H4 (cell line): ENCODE measurements at regions not wholly inside any gene's neighbourhood (a gene's known extent, or its start where the extent isn't known, plus 50 kb on each side); places are given as distances from the start of the nearest gene placed in this dataset.
A peak's percentile ranks its signal among the peaks of the same experiment; 100 is the strongest.
"Not testable (repeated sequence)": the region's sequence is repeated elsewhere in the genome, so short reads cannot be mapped to it uniquely, and the experiment has no call there.

Experiments used
- DNase-seq: peaks from one replicate; pipeline ENCODE4 v3.0.0-alpha.2; 2015; ENCODE audit warnings: low spot score

DNA sequence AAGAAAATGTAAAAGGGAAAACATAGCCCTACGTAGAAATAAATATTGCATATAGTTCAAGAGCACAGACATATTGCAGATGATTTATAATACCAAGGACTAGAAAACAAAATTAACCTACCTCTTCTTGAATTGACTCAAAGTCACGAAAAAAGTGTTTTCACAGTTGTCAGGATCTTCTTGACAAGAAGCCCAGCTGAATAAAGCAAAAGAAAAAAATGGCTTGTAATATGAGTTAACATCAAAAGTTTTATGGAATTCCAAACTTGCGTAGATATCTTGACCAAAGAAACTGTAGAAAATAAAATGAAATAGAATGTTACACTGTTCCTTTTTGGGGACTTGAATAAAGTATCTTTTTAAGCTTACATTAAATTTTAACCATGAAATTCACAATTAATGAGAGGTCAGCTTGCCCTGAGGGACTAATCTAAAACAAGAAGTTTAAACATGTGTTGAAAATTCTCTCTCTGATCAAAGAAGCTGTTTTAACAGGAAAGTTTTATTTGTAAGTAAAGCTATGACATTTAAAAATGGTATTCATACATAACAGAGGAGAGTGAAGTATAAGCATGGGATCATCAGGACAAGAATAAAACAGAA lies 133.1 kb upstream of the SEMA3C start:
- DNase-seq, result no peak

DNA sequence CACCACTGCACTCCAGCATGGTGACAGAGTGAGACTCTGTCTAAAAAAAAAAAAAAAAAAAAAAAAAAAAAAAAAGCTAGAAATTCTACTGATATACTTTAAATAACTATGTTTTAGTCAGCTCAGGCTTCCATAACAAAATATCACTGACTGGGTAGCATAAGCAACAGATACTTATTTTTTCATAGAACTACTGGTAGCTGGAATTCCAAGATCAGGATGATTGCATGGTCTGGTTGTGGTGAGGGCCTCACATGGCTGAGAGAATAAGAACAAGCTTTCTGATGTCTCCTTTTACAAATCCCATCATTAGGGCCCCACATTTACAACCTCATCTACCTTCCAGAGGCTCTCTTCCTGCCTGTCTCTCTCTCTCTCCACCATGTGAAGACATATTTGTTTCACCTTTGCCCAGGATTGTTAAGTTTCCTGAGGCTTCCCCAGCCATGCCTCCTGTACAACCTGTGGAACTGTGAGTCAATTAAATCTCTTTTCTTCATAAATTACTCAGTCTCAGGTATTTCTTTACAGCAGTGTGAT lies 126.7 kb upstream of the SEMA3C start:
- DNase-seq, result no peak

DNA sequence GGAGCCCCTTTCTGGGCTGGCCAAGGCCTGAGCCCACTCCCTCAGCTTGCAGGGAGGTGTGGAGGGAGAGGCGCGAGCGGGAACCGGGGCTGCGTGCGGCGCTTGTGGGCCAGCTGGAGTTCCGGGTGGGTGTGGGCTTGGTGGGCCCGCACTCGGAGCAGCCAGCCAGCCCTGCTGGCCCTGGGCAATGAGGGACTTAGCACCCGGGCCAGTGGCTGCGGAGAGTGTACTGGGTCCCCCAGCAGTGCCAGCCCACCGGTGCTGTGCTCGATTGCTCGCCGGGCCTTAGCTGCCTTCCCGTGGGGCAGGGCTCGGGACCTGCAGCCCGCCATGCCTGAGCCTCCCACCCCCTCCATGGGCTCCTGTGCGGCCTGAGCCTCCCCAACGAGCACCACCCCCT lies 123.8 kb upstream of the SEMA3C start:
- DNase-seq, result not testable (repeated sequence)

DNA sequence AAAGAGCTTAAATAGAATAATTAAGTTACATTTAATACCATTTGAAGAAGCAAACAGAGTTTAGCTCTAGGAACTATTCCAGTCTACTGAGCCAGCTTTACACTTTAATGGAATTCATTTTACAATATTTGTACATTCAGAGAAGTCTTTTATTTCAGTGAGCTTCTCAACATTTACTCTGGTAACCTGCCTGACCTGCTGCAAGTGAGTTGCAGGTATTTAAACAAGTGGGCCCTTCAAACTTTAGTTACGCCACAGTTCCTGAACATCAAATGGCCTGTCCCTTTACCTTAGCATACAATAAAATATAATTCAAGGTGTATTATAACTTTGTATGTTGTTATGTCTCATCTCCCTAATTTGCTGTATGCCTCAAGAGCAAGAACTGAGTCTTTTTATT lies 121.6 kb upstream of the SEMA3C start:
- DNase-seq, result no peak

DNA sequence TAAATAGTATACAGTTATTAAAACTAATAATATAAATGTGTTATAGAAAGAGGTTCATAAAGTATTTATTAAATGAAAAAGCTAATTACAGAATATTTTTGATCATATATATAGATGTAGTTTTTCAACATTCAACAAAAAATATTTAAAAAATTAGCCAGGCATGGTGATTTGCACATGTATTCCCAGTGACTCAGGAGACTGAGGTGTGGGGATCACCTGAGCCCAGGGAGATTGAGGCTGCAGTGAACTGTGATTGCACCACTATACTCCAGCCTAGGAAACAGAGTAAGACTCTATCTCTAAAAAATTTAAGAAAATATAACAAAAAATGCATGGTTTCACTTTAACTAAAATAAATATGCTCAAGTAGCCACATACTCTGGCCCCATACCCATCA lies 118.0 kb upstream of the SEMA3C start:
- no peak for DNase-seq

DNA sequence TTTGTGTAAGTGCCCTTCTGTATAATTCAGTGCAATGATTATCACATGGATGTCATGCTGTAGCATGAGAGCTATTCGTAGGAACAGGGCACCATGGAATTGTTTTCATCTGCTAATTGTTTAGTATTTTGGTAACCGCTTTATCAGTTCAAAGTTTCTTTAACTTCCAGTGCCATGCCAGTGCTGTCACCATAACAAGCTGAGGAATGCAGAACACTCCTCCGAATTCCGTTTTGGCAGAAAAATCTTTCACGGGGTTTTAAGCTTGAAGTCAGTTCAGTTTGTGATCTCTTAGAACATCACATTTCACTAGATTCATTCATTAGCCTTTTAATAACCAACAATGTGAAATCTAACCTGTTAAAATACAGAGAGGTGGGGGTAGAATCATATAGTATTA lies 117.2 kb upstream of the SEMA3C start:
- no peak for DNase-seq

DNA sequence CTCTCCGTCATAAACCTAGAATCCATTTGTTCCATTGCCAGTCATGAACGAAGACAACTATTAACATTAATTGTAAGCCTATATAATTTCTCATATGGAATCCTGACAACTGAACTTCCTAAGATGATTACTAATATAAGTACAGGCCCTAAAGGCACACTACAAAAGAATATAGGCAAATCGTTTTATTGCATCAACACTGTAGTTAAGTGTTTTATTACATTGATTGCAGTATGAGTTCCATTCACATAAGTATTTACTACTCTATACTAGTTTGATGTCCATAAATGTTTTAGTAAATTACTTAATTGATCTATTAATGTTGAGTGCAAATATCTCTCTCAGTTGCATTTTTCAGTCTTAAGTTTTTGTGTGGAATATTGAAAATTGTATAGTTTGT lies 113.1 kb upstream of the SEMA3C start:
- DNase-seq, result no peak

DNA sequence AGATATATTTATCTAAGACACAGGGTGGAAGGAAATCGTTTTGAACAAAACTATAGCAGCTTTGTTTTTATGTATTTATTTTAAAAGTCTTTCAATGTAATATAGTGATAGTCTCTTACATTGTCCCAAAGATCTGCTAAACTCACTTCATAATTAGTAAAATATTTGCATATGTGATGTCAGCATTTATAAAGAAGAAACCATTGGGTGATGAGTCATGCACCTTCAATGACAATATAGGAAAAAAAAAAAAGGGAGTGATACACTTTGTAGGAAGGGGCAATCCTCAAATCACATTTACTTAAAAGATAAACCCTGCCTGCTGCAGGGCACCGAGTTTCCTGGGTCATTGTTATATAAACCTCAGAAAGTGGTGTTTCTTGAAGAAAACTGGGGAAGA lies 112.4 kb upstream of the SEMA3C start:
- DNase-seq, result no peak

DNA sequence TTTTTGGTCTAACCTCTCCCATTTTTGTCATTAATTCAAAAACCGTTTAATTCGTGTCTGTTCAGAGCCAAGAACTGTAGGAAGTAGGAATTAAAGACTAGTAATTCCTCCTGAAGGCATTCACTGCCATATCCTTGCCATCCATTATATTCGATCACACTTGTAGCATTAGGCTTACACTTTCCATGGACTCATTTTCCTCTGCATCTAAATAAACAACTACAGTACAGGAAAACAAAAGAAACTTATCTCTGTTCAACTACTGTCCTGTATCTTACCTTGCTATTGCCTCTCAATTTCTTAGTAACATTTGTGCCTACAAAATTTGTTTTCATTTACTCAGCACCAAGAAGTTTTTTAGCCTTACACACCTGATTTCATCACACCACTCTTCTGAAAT lies 111.6 kb upstream of the SEMA3C start:
- no peak for DNase-seq

DNA sequence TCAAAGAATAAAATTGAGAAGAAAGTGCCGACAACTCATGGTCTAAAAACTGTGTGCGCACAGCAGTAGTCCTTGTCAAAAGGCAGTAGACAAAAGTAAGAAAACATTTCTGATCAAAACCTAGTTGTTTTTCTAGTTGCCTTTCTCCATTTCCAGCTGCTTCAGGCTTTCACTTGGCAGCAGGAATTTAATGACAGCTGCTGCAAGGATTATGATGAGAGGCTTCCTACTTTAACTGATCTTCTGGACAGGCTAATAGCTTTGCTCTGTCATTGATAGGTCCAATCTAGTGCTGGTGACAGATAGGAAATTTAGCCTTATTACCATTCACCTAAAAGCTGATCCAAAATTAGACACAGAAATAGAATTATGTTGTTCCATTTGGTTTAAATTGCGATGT lies 110.7 kb upstream of the SEMA3C start:
- DNase-seq, result no peak

DNA sequence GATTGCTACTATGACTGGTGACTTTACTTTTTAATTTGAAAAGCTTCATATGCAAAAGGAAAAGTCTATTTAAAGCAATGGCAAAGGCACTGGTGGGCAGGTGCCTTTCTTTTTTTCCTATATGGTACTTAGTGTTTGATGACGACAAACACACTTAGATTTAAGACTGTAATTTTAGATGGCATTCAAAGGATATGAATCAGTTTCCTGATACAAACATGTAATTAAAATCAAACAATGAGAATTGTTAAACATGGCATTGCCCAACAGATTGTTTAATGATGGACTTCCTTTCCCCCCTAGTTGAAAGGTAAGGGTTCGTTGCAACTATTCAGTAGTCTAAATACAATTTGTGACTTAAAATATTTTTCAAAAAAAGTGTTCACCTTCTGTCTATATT lies 106.5 kb upstream of the SEMA3C start:
- no peak for DNase-seq

DNA sequence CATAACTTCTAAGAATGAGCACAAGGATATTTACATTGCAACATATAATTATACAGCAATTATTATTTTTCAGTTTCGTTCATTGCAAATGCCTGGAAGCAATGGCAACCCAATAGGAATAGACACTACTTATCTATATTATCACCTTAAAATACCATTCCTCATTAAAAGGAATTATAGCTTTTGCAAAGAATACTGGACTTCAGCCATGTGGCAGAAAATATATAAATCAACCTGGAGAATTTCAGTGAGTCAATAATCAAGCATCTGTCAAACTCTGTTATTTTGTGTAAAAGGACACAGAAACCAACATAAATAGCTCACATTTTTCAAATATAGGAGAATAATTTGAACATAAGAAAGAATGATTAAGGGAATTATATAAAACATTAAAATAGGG lies 96.1 kb upstream of the SEMA3C start:
- DNase-seq, result no peak

DNA sequence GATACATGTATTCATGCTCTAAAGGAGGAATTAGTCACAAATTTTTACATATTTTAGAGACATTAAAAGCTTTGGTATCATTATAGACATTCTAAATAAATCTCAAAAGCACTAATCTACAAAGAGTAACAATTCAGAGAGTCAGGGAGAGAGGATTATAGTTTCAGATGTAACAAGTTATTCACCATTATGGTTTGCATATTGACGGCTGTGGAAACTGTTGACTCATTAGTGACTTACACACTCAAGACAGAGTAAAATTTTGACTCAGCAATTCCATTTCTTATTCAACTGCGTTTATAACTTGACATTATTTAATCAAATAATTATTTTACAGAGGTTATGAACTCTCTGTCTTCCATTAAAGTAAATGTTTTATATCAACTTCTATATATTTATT lies 95.4 kb upstream of the SEMA3C start:
- DNase-seq, result no peak

DNA sequence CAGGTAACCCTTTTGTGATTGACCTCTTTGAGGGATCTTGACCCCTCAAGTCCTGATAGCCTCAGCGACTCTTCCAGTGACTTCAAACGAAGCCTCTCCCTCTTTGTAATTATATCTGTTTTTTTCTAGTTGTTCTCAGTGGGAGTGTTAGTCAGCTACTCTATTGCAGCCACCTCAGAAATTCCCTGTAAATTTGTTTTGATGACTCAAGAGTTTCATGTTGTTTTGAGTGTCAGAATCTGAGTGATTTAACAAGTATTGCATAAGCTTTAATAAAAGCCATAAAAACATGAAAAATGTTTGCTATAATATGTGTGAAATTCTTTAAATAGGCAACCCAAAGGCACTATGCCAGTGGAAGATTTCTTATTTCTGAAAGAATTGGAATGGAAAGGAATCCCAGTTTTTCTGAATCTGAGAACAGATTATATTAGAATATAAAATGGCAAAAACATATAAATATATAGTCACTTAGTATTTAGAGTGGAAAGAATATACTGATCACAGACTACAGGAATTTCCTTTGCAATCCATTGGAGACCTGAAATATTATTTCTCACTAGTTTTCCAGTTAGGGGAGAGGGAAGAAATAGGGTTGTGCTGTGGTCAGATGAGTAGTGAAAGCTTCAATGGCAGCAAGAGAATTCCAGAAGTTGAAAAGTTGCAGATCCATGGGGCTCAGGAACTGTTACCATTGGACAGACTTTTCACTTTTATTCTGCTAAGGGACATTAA lies 94.4 kb upstream of the SEMA3C start:
- DNase-seq, result peak; percentile 36

DNA sequence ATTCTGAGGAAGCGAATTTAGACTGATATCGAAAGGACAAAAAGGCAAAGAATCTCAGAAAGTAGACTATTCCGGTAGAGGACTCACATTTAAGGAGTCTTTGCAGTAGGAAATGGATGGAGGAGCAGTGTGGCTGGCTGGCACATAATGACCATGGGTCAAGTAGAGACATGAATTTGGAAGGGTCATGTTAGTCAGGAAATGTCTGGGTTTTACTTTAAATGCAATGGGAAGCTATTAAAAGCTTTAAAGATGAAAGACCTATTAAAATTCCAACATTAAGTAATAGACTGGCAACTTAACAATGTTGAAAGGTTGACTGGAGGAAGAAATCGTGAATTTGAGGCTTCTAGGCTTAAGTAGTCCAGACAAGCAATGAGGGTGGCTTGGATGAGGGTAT lies 90.0 kb upstream of the SEMA3C start:
- no peak for DNase-seq

DNA sequence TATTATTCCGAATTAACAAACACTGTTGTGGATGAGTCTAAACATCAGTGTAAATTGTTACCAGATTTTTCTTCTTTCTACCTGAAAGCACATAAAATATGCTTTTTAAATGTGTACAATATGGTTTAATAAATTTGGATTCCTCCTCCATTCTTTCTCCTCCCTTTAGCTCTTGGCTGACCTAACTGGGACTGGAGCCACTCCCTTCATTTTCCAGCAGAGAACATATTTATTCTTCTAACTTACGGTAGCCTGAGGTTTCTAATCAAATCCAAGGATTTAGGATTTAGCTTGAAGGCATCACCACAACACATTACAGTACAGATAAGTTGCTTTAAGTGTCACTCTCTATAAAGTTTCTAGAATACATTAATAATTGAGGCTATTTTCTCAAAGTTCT lies 88.2 kb upstream of the SEMA3C start:
- no peak for DNase-seq

DNA sequence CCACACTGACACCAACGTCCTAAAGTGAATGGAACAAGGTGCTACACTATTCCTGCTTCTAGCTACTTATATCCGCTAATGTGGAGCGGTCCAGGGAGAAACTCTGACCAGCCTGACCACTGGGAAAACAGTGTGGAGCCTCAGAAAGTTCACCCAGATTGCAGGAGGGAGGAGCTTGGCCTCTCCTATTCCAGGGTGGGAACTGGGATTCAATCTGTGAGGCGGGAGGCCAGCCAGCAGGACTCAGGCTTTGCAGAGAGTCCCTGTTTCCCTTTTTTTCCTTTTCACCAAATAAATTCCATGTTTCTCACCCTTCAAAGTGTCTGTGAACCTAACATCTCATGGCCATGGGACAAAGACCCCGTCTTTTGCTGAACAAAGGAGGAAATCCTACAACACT lies 86.4 kb upstream of the SEMA3C start:
- no peak for DNase-seq

DNA sequence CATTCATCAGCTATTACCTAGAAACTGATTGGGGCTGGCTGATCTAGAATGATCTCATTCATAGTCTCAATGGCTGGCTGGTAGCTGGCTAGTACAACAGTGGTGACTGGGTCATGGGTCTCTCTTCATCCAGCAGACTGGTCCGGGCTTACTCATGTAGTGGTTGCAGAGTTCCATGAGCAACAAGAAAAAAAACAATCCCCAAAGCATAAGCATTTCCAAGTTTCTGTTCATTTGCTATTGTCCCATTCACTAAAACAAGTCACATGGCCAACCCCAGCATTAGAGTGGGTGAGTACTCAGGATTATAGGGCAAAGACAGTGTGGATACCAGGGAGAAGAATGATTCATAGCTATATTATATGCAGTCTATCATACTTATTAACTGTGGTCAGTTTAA lies 85.2 kb upstream of the SEMA3C start:
- DNase-seq, result peak; percentile 19

DNA sequence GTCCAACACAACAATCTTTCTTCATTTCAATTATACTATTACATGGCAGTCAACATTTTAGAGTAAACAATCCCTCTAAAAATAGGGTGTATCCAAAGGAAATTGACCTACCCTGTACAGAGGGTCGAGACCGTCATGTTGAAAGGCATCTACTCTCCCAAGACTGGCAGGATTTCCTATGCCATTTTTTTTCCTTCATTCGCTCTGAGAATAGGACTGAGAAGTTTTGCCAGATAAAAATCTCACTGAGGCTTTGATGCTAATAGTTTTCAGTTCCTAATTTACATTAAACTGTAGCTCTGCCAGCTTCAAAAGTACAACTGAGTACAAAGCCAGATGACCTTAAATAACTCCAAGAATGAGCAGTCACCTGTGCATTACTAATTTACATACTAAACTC lies 84.5 kb upstream of the SEMA3C start:
- DNase-seq, result no peak

DNA sequence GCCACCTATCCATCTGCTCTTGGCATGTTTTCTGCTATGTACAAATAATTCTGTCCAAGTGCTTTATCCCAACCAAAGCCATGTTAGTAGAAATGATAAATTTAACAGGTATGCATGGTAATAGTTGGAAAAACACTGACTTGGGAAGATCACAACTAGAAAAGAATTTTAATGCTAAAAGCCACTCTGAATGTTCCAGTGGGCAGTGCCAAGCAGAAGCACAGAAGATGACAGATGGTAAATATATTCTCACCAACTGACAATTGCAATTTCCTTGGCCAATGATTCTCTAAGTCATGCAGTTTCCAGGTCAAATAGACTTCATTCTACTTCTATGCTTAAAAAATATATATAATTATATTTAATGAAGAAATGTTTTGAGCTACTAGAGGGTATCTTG lies 83.6 kb upstream of the SEMA3C start:
- no peak for DNase-seq

DNA sequence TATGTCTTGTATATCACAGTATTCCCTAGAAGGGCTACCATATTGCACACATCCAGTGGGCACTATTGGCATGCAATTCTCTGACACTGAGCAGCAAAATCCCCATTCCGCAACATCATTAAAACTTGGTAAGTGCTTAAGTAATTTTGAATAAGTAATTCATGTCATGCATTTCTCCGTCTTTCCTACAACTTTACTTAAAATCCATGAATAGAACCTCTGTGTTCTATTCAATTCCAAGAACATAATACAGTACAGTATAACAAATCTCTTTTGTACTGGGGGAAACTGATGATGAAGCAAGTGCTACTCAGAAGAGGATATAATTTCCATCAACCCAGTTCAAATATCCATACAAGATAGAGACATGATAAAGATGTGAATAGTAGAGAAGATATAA lies 80.9 kb upstream of the SEMA3C start:
- no peak for DNase-seq

DNA sequence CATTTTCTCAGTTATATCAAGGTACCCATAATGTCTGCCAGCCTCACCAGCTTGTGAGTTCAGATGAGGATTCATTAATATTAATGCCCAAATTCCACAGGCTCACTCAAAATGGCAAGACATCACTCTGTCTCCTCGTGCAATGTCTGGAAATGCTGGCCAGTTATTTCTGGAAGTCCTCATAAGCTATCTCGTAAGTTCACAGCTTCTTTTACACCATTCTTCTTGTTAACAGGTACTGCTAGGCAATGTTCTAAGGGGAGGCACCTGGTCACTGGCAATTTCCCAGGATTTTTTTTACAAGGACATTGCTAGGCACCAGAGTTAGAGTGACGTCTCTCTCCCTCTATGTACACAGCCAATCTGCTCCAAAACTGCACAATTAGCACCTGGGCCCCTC lies 80.2 kb upstream of the SEMA3C start:
- DNase-seq, result no peak

DNA sequence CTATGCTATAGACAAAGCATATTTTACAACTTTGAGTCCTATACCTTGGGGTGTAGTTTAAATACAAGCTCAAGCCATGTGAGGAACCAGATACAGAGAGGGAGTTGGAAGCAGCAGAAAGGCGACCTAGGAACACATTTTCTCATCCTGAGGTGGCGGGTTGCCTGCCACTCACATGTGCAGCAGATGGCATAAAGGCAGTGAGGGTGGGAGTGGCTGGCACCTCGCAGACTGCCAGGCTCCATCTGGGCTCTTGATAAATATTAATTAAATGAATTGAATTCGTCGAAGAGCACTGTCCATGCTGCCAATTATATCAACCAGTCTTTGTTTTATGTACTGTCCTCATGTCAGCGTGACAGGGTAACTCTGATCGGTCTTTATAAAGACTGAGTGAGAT lies 79.0 kb upstream of the SEMA3C start:
- no peak for DNase-seq

DNA sequence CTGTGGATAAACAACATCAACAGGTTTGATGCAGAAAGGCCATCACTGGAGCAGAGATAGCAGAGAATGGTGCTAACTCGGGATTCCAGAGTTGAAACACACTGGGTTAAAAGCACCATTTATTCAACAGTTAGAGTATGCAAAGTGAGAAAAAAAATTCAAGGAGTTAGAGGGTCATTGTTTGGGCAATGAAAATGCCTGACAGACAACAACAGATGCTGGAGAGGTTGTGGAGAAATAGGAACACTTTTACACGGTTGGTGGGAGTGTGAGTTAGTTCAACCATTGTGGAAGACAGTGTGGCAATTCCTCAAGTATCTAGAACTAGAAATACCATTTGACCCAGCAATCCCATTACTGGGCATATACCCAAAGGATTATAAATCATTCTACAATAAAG lies 77.4 kb upstream of the SEMA3C start:
- not testable (repeated sequence) for DNase-seq
